ENCODE measurements at regions not wholly inside any gene's neighbourhood (a gene's known extent, or its start where the extent isn't known, plus 50 kb on each side); places are given as distances from the start of the nearest gene placed in this dataset.
"Not testable (repeated sequence)": the region's sequence is repeated elsewhere in the genome, so short reads cannot be mapped to it uniquely, and the experiment has no call there.

DNA sequence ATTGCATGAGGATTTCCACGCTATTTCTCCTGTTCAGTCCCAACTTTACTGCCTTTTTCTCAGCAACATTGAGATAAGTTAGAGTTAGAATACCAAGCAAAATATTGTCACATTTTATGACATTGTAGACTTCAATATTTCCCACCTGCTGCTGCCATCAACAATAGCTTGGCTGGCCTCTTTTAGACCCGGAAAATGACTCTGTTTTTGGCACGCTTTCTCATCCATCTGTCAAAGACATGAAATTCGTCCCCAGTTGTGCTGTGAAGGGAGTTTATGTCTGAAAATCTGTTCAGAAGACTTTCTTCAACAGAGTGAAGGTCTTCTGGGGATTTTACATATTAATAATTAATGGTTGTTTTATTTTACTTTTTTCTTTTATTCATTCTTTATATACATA, 857.3 kb downstream of the FRK start:
- no peak for DNase-seq

DNA sequence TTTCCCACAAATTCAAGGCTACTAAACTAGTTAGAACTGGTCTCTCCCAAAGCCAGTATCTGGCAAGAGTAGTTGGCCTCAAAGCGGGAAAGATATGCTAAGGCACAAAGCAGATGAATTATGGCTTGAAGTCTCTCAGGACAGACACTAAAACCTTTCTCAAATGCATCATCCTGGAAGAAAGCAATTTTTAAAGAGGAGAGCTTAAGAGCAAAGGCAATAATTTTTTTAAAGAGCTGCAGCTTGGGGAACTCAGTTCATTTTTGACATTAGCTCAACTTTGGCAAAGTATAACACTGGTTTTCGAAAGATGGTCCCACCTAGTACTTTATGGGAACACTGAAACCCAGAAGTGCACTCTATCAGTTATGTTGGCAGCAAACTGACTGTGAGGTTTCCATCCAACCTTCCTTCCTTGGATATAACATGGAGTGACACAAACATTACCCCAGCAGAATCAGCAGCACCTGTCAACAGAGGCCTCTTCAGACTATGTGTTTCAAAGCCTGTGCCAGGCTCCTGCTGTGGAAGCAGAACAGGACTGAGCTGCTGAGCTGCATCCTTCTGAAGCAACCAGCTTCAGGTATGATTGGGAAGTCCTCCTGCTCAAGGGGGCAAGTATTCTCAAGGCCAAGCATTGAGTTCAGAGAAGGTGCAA, 852.3 kb upstream of the HS3ST5 start:
- DNase-seq: no peak

DNA sequence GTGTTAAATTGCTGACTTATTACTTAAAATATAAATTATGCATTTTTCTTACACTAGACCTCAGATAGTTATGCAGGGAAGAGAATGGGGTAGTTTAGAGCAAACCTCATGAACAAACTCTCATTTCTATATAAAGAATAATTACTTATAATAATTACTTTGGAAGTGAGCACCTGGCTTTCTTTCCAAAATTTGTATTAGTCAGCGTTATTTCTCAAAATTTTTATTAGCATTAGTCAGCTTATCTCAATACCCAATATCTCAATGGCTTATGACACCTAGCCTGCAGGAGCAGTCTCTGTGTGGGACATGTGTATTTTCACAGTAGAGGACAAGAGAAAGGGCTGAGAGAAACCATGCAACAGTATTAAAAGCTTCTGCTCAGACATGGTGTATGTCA, 849.2 kb upstream of the HS3ST5 start:
- no peak for DNase-seq

DNA sequence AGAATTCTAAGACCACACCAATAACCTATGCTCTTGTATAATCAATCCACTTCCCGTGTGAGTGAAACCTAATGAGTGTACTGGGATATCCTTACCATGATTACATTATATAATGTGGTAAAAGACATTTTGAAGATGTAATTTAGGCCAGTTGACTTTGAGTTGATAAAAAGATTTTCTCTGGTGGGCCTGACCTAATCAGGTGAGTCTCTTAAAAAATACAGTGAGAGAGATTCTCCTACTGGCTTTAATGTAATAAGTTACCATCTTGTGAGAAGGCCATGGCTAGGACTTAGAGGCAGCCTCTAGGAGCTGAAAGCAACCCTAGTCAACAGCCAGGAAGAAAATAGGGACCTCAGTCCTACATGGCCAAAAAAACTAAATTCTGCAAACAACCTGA, 847.7 kb upstream of the HS3ST5 start:
- DNase-seq: no peak

DNA sequence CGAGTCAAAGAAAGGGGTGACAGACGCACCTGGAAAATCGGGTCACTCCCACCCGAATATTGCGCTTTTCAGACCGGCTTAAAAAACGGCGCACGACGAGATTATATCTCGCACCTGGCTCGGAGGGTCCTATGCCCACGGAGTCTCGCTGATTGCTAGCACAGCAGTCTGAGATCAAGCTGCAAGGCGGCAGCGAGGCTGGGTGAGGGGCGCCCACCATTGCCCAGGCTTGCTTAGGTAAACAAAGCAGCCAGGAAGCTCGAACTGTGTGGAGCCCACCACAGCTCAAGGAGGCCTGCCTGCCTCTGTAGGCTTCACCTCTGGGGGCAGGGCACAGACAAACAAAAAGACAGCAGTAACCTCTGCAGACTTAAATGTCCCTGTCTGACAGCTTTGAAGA, 832.6 kb upstream of the HS3ST5 start:
- not testable (repeated sequence) for DNase-seq

DNA sequence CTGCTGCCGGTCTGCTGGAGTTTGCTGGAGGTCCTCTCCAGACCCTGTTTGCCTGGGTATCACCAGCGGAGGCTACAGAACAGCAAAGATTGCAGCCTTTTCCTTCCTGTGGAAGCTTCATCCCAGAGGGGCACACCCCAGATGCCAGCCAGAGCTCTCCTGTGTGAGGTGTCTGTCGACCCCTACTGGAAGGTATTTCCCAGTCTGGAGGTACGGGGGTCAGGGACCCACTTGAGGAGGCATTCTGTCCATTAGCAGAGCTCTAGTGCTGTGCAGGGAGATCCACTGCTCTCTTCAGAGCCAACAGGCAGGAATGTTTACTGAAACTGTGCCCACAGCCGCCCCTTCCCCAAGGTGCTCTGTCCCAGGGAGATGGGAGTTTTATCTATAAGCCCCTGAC, 823.1 kb upstream of the HS3ST5 start:
- not testable (repeated sequence) for DNase-seq

DNA sequence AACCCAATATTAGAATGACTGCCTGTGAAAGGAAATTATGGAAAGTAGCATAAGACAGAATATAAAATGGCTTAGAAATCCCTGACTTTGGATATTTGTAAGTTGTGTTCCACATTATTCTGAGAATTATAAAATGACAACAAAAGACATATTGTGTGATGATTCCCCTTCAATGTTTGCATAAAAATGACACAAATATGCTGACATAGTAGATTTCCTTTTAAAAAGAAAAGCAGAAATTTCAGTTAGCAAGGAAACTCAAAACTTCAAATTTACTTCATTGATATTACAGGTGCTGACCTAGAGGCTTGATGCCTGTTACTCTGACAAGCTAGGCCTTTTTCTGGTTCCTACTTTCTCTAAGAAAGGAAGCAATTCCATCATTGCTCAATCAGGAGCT, 816.9 kb upstream of the HS3ST5 start:
- no peak for DNase-seq

DNA sequence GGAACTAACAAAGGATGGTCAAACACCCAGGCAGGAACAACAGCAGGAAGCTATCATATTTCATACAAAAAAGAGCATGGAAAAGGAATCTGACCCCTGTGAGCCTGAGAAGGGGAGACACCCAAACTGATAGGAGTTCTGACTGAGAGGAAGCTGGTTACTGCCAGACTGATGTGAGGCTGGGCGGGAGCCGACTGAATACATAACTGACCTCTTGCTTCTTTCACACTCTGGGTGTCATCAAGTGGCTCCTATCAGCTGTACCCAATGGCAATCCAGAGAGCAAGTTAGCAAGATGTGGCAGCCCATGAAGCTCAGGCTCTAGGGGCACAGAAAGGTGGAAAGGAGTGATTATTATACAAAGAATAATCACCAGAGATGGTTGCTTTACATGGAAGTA, 795.1 kb upstream of the HS3ST5 start:
- no peak for DNase-seq

DNA sequence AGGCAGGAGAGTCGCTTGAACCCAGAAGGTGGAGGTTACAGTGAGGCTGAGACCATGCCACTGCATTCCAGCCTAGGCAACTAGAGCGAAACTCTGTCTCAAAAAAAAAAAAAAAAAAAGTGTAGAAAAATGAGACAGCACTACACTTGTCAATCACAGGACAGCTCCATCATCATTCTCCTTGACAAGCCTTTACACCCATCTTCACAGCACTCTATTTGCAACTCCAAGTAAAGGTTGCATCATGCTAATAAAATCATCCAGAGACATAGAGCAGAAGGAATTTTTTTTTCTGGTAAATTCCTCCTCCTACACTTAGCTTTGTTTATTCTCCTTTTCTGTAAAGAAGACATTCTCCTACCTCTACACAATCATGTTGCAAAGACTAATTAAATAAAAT, 791.0 kb upstream of the HS3ST5 start:
- no peak for DNase-seq

DNA sequence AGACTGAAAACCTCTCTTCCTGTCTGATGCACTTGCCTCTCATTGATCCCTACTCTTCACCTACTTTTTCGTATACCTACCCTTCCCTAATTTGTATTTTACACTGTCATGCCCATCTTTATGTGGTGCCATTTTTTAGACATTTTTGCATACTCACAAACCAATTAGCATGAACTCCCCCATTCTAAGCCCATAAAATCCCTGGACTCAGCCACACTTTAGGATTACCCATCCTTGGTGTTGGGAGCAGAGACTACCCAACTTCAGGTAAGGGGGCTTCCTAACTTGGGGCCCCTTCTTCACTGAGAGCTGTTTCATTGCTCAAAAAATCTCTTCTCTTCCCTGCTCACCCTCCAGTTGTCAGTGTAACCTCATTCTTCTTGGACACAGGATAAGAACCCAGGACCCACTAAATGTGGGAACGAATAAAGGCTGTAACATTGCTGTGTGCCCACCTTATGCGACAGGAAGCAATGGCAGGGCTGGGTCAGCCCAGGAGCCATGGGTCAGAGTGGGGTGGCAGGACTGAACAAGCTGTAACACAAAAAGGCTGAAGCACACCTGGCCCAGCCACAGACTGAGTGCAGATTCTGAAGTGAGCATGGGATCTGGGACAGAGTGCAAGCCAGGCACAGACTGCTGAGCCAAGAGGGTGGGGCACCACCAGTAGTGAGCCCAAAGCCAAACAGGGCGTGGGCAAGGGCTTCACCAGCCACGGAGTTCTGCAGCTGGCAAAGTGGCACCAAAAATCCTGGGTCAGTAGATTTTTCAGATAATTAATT, 789.1 kb upstream of the HS3ST5 start:
- no peak for DNase-seq

DNA sequence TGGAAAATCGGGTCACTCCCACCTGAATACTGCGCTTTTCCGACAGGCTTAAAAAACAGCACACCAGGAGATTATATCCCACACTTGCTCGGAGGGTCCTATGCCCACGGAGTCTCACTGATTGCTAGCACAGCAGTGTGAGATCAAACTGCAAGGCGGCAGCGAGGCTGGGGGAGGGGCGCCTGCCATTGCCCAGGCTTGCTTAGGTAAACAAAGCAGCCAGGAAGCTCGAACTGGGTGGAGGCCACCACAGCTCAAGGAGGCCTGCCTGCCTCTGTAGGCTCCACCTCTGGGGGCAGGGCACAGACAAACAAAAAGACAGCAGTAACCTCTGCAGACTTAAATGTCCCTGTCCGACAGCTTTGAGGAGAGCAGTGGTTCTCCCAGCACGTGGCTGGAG, 778.7 kb upstream of the HS3ST5 start:
- not testable (repeated sequence) for DNase-seq

DNA sequence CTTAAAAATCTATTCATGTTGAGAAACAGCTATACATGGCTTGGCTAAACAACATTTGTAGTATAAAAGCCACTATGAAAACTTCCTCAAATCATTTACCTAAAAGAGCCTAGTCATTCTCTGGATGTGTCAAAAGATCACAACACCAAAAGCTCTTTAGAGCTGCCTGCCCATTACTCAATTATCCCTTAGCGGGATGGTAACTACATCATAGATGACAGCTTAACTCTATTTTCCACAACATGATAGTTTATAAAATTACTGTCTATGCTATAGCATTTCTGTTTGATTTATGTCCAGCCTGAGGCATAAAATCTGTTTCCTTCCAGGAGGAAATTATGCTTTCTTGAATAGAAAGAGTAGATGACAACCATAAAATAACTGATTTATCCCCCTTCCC, 777.6 kb upstream of the HS3ST5 start:
- DNase-seq: no peak

DNA sequence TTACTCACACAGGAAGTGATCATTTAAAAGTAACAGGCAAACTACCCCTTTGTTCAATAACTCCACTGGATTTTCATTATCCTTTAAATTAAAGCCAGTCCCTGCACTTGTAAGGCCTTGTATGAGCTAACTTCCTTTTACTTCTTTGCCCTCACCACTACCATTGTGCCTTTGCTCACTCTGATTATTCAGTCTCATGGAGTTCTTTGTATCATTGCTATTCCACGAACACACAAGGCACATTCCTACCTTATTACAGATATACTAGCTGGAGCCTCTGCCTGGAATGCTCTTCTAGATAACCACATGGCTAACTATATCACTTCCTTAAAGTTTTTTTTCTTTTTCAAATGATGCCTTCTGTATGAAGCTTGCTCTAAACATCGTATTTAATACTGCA, 748.6 kb upstream of the HS3ST5 start:
- DNase-seq: no peak

DNA sequence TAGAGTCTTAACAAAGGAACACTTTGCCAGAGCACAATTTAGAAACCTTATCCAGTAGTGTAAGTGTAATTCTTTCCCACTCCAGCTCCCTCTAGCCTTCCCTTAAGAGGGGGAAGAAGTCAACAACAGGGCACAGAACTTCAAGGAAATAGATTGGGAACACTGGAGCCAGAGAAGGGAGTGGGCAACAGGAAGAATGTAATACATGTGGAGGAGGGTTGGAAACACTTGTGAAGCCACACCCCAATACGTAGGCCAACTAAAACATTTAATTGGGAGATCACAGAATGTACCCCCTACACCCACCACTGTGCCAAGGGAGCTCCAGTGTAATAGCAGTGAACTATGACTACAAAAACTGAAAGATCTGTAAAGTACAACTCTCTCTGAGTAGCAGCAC, 735.7 kb upstream of the HS3ST5 start:
- DNase-seq: no peak

DNA sequence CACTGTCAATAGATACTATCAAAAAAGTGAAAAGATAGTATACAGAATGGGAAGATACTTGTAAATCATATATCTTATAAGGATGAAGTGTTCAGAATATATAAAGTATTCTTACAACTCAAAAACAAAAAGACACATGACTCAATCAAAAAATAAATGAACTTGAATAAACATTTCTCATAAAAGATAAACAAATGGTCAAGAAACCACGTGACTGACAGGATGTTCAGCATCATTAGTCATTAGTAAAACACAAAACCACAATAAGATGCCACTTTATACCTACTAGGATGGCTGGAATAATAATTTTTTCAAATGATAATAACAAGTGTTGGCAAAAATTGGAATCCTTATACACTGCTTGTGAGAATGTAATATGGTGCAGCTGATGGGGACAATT, 729.1 kb upstream of the HS3ST5 start:
- no peak for DNase-seq

DNA sequence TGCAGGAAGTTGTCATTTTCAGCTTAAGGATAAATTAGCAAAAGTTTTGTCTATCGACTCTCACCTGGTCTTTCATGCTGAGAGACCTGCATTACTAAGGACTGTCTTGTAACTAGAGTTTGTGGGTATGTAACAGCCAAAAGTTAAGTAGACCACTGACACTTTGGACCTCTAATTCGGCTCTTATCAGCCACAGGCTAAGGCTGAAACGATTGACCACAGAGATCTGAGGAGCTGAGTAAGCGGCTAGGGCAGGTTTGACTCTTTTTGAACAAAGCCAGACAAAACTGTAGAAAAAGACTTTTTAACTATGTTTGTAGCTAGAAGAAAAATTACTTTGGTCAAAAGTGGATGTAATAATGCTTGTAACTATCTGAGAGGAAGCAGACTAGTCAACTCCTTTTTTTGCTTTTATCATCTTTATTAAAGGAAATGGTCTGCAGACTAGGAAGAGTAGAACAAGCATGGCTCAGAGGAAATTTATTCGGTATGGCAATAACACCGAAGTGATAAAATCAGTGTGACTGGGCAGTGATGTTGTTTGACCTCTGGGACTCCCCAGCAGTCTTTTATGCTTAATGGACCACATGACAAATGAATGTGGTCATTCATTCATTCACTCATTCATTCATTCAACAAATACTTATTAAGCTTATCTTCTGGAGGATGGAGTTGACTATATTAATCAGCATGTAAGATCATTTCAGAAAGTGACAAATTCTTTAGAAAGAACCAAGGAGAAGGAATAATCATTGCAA, 725.0 kb upstream of the HS3ST5 start:
- no peak for DNase-seq

DNA sequence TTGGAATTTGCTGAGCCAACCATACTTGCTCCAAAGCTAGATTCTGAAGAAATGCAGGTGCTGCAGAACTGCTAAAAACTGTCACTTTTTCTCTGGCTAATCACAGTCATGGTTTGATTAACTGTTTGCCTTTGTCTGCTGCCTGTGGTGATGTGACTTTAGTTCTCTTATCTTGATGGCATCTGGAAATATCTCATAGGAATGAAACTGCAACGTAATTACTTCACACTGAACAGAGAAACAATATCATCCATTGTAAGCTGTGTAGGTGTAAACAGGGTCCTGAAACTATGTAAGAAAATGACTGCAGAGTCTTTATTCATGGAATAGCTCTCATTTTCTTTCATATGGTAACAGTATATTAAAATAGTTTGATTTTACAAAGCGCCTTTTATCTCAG, 721.9 kb upstream of the HS3ST5 start:
- DNase-seq: no peak

DNA sequence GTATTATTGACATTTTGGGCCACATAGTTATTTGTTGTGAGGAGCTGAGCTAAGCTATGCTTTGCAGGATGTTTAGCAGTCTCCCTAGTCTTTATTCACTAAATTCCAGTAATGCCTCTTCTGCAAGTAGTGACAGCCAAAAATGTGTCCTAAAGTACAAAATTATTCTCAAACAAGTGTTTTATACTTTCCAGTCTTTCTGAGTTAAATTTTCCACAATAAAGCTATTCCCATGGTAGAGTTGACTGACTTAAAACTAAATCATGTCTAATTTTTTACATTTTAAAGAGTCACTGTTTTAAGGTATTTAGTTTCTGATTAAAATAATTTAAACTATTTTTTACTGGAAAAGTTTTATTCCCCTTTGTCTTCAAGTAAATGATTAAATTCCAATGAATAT, 717.8 kb upstream of the HS3ST5 start:
- no peak for DNase-seq

DNA sequence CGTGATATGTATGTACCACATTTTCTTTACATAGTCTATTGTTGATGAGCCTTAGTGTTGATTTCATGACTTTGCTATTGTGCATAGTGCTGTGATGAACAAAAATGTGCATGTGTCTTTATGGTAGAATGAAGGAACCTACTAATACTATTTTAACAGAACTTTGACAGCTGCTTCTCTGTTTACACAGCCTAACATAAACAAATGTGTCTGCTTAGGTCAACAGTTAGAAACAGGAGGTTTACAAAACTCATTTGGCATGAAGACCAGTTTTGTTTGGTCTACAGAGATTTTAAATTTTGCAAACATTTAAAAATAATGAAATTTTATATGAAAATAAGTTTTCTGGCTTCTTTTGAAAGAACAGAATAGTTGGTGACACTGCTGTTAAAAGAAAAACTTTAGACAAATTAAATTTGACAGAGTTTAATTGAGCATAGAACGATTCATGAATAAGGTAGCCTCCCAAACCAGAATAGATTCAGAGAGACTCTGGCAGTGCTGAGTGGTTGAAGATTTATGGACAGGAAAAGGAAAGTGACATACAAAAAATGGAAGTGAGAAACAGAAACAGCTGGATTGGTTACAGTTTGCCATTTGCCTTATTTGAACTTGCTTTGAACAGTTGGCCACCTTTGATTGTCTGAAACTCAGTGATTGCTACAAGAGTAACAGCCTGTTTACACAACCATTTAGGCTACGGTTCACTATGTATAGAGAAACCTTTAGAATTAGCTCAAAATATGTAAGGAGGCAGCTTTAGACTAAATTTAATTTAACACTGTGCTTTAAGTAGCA, 715.8 kb upstream of the HS3ST5 start:
- no peak for DNase-seq

DNA sequence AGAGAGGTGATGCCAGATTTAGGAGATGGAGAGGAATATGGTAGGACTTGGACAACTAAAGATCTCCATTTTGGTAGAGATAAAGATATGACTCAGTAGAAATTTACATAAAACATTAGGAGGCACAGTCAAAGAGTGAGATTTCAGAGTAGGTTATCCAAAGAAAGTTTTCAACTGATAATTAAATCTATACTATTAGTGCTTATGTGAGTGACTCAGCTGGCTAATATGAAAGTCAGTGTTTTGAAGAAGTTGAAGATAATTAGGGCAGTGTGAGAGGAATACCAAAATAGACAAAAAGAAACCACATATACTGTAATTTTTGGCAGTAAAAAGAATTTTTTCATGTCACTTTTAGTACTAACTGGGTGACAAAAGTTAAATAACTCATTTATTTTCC, 712.8 kb upstream of the HS3ST5 start:
- no peak for DNase-seq

DNA sequence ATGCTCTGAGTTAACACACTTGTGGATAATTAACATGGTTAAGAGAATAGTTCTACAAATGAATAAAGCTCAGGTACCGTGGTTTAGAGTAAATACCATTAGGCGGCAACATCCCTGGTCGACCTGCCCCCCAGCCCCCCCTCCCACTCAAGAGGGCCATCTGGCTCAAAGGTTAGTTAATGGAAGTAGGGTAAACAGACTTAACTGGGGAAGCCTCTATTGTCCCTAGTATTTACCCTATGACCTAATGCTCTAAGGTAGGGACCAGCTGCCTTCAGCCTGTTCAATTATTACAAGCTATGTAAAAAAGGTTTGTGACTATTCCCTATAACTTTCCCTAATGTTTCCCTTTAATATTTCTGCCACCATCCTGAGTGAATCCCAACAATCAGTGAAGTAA, 711.4 kb upstream of the HS3ST5 start:
- not testable (repeated sequence) for DNase-seq

DNA sequence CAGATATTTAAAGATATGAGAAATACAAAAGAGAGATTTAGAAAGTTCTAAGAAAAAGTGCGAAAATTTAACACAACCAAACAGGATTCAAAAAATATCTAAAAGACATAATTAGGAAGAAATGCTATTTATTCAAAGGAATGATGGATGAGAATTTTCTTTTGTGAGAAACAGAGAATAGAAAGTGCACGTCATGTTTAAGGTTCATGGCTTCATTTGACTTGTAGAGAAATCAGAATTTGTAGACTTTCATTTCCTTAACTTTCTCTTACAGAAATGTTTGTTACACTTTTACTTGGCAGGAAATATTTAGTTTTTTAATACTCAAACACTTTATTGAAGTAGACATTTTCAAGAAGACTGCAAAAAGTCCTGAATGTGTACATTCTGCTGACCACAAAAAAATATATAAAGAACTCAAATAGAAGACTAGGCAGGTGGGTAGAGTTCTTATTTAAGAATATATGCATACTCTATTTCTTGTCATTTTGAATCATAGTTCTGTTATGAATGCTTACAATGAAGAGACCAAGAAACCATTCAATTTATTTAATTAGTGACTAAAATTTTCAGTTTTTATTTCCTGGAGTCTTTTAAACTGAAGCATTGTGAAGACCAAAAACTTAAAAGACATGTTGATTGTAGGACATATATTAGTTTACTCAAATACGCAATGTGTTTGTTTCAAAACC, 710.5 kb upstream of the HS3ST5 start:
- DNase-seq: no peak

DNA sequence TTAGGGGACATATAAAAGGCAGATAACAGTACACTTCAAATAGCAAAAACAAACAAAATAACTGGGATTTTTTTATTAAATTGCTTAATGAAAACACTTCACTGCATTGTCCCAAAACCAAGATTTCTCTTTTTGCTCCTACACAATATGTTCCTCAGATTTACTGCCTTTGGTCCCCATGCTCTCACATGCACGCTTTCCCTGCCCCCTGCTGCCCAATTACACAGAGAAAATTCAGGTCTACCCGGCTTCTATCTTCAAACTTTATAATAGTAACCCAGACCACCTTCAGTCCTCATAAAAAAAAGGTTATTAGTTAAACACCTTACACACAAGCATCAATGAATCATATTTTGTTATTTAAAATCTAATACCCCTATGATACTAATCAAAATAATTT, 673.8 kb upstream of the HS3ST5 start:
- no peak for DNase-seq
